Testis (tissue), 2 donors: ENCODE measurements at regions not wholly inside any gene's neighbourhood (a gene's known extent, or its start where the extent isn't known, plus 50 kb on each side); places are given as distances from the start of the nearest gene placed in this dataset.

ENCODE experiments used
- CTCF ChIP-seq, 3 experiments: fragments of 450-650 bp in 2 of 3; fragments of 200-600 bp in 1 of 3; sonication (generic) in 1 of 3; IDR thresholded peaks; one replicate each; pipeline ENCODE4 v1.5.1; 2016 to 2019; ENCODE audit warnings: antibody characterized with exemption in 3 of 3, mild to moderate bottlenecking in 2 of 3, moderate library complexity in 1 of 3
- POLR2A ChIP-seq: fragments of 450-650 bp; IDR thresholded peaks from one replicate; pipeline ENCODE4 v1.6.1; 2017; ENCODE audit warnings: antibody characterized with exemption, mild to moderate bottlenecking, moderate library complexity

DNA sequence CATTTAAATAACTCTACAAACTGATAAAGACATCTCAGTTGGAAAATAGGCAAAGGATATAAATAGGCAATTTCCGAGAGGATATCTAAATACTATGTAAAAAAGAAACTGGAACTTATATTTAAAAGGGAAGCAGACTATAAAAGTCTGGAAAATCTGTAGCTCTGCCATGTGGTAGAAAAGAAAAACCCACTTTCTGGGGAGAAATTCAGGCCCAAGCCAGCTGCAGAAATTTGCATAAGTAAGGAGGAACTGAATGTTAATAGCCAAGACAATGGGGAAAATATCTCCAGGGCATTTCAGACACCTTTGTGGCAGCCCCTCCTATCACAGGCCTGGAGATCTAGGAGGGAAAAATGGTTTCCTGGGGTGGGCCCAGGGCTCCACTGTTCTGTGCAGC is 97.8 kb upstream of the ZBED5 start:
- TF ChIP-seq CTCF (IDR thresholded peaks at IDR 0.05) (no peak), POLR2A (no peak)
